ENCODE measurements at regions not wholly inside any gene's neighbourhood (a gene's known extent, or its start where the extent isn't known, plus 50 kb on each side); places are given as distances from the start of the nearest gene placed in this dataset.

- no peak for TF ChIP-seq CTCF (IDR thresholded peaks at IDR 0.05)
- TF ChIP-seq POLR2AphosphoS5 (IDR thresholded peaks at IDR 0.05): no peak
Observed at GRCh38 chr2:7676714-7677113, 759.5 kb downstream of the RNF144A start.
